ENCODE measurements at regions not wholly inside any gene's neighbourhood (a gene's known extent, or its start where the extent isn't known, plus 50 kb on each side); places are given as distances from the start of the nearest gene placed in this dataset.

GRCh38 chr2:67839668-67840067 lies 223.1 kb downstream of the C1D start (continued):
- TF ChIP-seq JUNB (IDR thresholded peaks at IDR 0.05; ENCODE audit: unreplicated experiment): no peak
- no peak for TF ChIP-seq ZNF114 (CRISPR knock-in tag; IDR thresholded peaks at IDR 0.05)
- no peak for TF ChIP-seq CTCF (conservative IDR thresholded peaks at IDR 0.05; ENCODE audit: low read depth in 2 of 2)
- no peak for TF ChIP-seq STAT1 (IDR thresholded peaks at IDR 0.05; ENCODE audit: unreplicated experiment)

- Histone ChIP-seq H3K27me3 (ENCODE audit: insufficient read depth) (no peaks in the 10 kb centered on the region), H3K27ac (ENCODE audit: low read depth) (no peak overlapping the region), H3K9me2 (ENCODE audit: insufficient read depth) (no peaks in the 10 kb centered on the region), H3K36me3 (ENCODE audit: insufficient read depth) (no peaks in the 10 kb centered on the region), H2AFZ (no peak overlapping the region), H3K4me1 (ENCODE audit: insufficient read depth) (peaks cover 2% of the 10 kb centered on the region; the same call in 1 of the 2 replicates), H3K4me2 (no peak overlapping the region), H3F3A (replicated peaks; ENCODE audit: low read depth) (no peaks in the 10 kb centered on the region), H3K79me2 (replicated peaks; ENCODE audit: insufficient read depth) (no peaks in the 10 kb centered on the region), H3K4me3 (no peak overlapping the region), H4K20me1 (replicated peaks; ENCODE audit: insufficient read depth) (no peaks in the 10 kb centered on the region)
- H3K4me1 Mint-ChIP-seq: peaks cover 3% of the 10 kb centered on the region; the same call in 2 of the 3 replicates
- H3K36me3 Mint-ChIP-seq (ENCODE audit: low read depth): no peaks in the 10 kb centered on the region
- H3K9me3 Mint-ChIP-seq: no peaks in the 10 kb centered on the region; the same call in 2 of the 3 replicates
- TF ChIP-seq POLR2AphosphoS5 (IDR thresholded peaks at IDR 0.05; ENCODE audit: low read depth) (no peak), CTCF (conservative IDR thresholded peaks at IDR 0.05; ENCODE audit: low read depth in 2 of 2) (peak; percentile 78 to 97)
- H3K4me3 Mint-ChIP-seq: no peak overlapping the region
- peak; percentile 76 for DNase-seq (ENCODE audit: low spot score)
- peak; percentile 100 for ATAC-seq
- no peak overlapping the region for H3K27ac Mint-ChIP-seq
- peaks cover 2% of the 10 kb centered on the region for H3K27me3 Mint-ChIP-seq (ENCODE audit: insufficient read depth, low read depth, poor library complexity)
These were observed 222.2 kb downstream of the C1D start for GRCh38 chr2:67840460-67841068.

GRCh38 chr2:67841711-67842110 lies 221.1 kb downstream of the C1D start:
- H3K9me2 ChIP-seq (ENCODE audit: insufficient read depth): no peaks in the 10 kb centered on the region
- peaks cover 7% of the 10 kb centered on the region; the same call in 1 of the 2 replicates for H3K4me1 ChIP-seq (ENCODE audit: insufficient read depth)
- H2AFZ ChIP-seq: 0 out of 2 replicates have a peak overlapping the region, but pooled peaks have one; percentile 43
- H3K79me2 ChIP-seq (replicated peaks; ENCODE audit: insufficient read depth): no peaks in the 10 kb centered on the region
- no peak overlapping the region for H3K27ac Mint-ChIP-seq
- H4K20me1 ChIP-seq (replicated peaks; ENCODE audit: insufficient read depth): no peaks in the 10 kb centered on the region
- no peaks in the 10 kb centered on the region for H3K9me3 Mint-ChIP-seq
- H3K4me3 ChIP-seq: no peak overlapping the region
- ATAC-seq: no peak
- TF ChIP-seq REST (IDR thresholded peaks at IDR 0.05; ENCODE audit: unreplicated experiment) (no peak), CREB1 (CRISPR knock-in tag; IDR thresholded peaks at IDR 0.05; ENCODE audit: low read depth) (no peak), EZH2phosphoT487 (IDR thresholded peaks at IDR 0.05; ENCODE audit: unreplicated experiment) (no peak), ZNF331 (CRISPR knock-in tag; IDR thresholded peaks at IDR 0.05; ENCODE audit: low read depth) (no peak), JUNB (IDR thresholded peaks at IDR 0.05; ENCODE audit: unreplicated experiment) (no peak), ETS1 (IDR thresholded peaks at IDR 0.05) (no peak), ZNF114 (CRISPR knock-in tag; IDR thresholded peaks at IDR 0.05) (no peak), STAT1 (IDR thresholded peaks at IDR 0.05; ENCODE audit: unreplicated experiment) (no peak), CTCF (conservative IDR thresholded peaks at IDR 0.05; ENCODE audit: low read depth in 2 of 2) (no peak), NANOG (IDR thresholded peaks at IDR 0.05; ENCODE audit: borderline replicate concordance) (no peak)
- no peaks in the 10 kb centered on the region for H3K36me3 ChIP-seq (ENCODE audit: insufficient read depth)
- peaks cover 11% of the 10 kb centered on the region; the same call in 2 of the 3 replicates for H3K4me1 Mint-ChIP-seq
- no peak overlapping the region for H3K4me2 ChIP-seq
- H3K27me3 ChIP-seq (ENCODE audit: insufficient read depth): no peaks in the 10 kb centered on the region
- peaks cover 2% of the 10 kb centered on the region for H3K27me3 Mint-ChIP-seq (ENCODE audit: insufficient read depth, low read depth, poor library complexity)
- no peaks in the 10 kb centered on the region for H3F3A ChIP-seq (replicated peaks; ENCODE audit: low read depth)
- no peak for DNase-seq (ENCODE audit: low spot score)
- H3K27ac ChIP-seq (ENCODE audit: low read depth): no peak overlapping the region
- no peaks in the 10 kb centered on the region for H3K36me3 Mint-ChIP-seq (ENCODE audit: low read depth)
- no peak overlapping the region for H3K4me3 Mint-ChIP-seq
